ENCODE measurements at regions not wholly inside any gene's neighbourhood (a gene's known extent, or its start where the extent isn't known, plus 50 kb on each side); places are given as distances from the start of the nearest gene placed in this dataset.

- Histone ChIP-seq H2BK120ac (replicated peaks; ENCODE audit: low read depth, low read length) (no peak overlapping the region), H4K5ac (ENCODE audit: insufficient read length, low read depth, low read length) (no peak overlapping the region), H4K8ac (ENCODE audit: extremely low read depth, insufficient read depth, low read length) (no peak overlapping the region), H3K27ac (ENCODE audit: low read depth, low read length) (no peak overlapping the region), H3K4me2 (ENCODE audit: insufficient read depth in 1 of 2, low read depth in 2 of 2, low read length in 2 of 2) (no peak overlapping the region), H3K79me1 (ENCODE audit: low read depth, low read length) (no peaks in the 10 kb centered on the region), H3K9ac (replicated peaks in 1 of 4; ENCODE audit: extremely low read depth in 1 of 4, low read depth in 3 of 4, low read length in 3 of 4) (no peak overlapping the region), H3K27me3 (replicated peaks in 1 of 4; ENCODE audit: control insufficient read depth in 3 of 4, extremely low read depth in 1 of 4, insufficient read depth in 3 of 4, low read length in 3 of 4) (no peaks in the 10 kb centered on the region), H2BK5ac (ENCODE audit: low read depth, low read length) (no peak overlapping the region), H3K14ac (ENCODE audit: insufficient read length) (no peak overlapping the region), H2BK20ac (ENCODE audit: low read length) (no peak overlapping the region), H3K23ac (ENCODE audit: insufficient read length) (no peak overlapping the region), H3K18ac (ENCODE audit: extremely low read depth, low read length) (no peak overlapping the region), H4K20me1 (replicated peaks in 1 of 2; ENCODE audit: control insufficient read depth in 1 of 2, insufficient read depth in 2 of 2, low read length in 2 of 2) (no peaks in the 10 kb centered on the region), H3K56ac (replicated peaks; ENCODE audit: insufficient read length, low read depth, low read length) (no peak overlapping the region), H3K79me2 (ENCODE audit: control insufficient read depth in 1 of 2, insufficient read depth in 2 of 2, low read length in 2 of 2) (no peaks in the 10 kb centered on the region), H3K4me1 (replicated peaks in 1 of 4; ENCODE audit: control insufficient read depth in 3 of 4, insufficient read depth in 4 of 4, low read length in 3 of 4) (no peaks in the 10 kb centered on the region), H3K23me2 (ENCODE audit: low read depth, low read length) (no peaks in the 10 kb centered on the region), H3K36me3 (ENCODE audit: control insufficient read depth in 2 of 4, insufficient read depth in 4 of 4, low read length in 3 of 4) (no peaks in the 10 kb centered on the region), H3K4ac (replicated peaks; ENCODE audit: insufficient read length, low read depth, low read length) (no peak overlapping the region), H3K4me3 (ENCODE audit: extremely low read depth in 1 of 4, insufficient read depth in 2 of 4, low read depth in 3 of 4, low read length in 4 of 4) (no peak overlapping the region), H3K9me3 (ENCODE audit: insufficient read depth in 2 of 2, low read depth in 1 of 2, low read length in 1 of 2) (no peaks in the 10 kb centered on the region), H2AK5ac (ENCODE audit: low read depth, low read length) (no peak overlapping the region), H2AFZ (ENCODE audit: low read length) (no peak overlapping the region), H2BK15ac (ENCODE audit: low read length) (no peak overlapping the region), H2BK12ac (ENCODE audit: low read depth, low read length) (no peak overlapping the region), H4K91ac (replicated peaks; ENCODE audit: insufficient read length, low read length) (no peak overlapping the region)
- FAIRE-seq (no peak), DNase-seq (ENCODE audit: low read depth in 1 of 2, low spot score in 2 of 2) (no peak)
- POLR2A ChIA-PET (ENCODE audit: partially characterized antibody), result no interaction called here
- TF ChIP-seq SIRT6 (IDR thresholded peaks at IDR 0.05; ENCODE audit: low read length), result no peak
- TF ChIP-seq CTBP2 (IDR thresholded peaks at IDR 0.05; ENCODE audit: borderline replicate concordance, insufficient read depth, insufficient read length, low read length), result no peak
- no peak for TF ChIP-seq POU5F1 (IDR thresholded peaks at IDR 0.05; ENCODE audit: low read depth, low read length)
- no peak for TF ChIP-seq SUZ12 (IDR thresholded peaks at IDR 0.05; ENCODE audit: low read length)
- TF ChIP-seq RNF2 (IDR thresholded peaks at IDR 0.05; ENCODE audit: borderline replicate concordance, low read depth, low read length, missing control alignments, poor library complexity, severe bottlenecking), result no peak
- TF ChIP-seq NRF1 (IDR thresholded peaks at IDR 0.05; ENCODE audit: low read depth, low read length), result no peak
- TF ChIP-seq CREB1 (IDR thresholded peaks at IDR 0.05), result no peak
- CTCF ChIA-PET (ENCODE audit: partially characterized antibody), result no interaction called here
- WGBS, 2 experiments (ENCODE audit: extremely low coverage in 1 of 2, insufficient coverage in 1 of 2, insufficient read length in 1 of 2, insufficient replicate concordance in 2 of 2, low coverage in 1 of 2, low lambda C conversion rate in 2 of 2, missing lambda C conversion rate in 1 of 2), result 80% methylated on average over 3 of the region's 3 CpGs; no CpG with 5 or more reads in 1 of the 2 experiments
Observed at GRCh38 chr12:67750513-67751183, 102.1 kb downstream of the DYRK2 start.

Data from H1 (cell line).